NCI-H460 (cell line): ENCODE measurements at regions not wholly inside any gene's neighbourhood (a gene's known extent, or its start where the extent isn't known, plus 50 kb on each side); places are given as distances from the start of the nearest gene placed in this dataset.
"Not testable (repeated sequence)": the region's sequence is repeated elsewhere in the genome, so short reads cannot be mapped to it uniquely, and the experiment has no call there.

Source experiments
- DNase-seq: peaks from one replicate; pipeline ENCODE4 v3.0.0-alpha.2; 2016; ENCODE audit warnings: low read depth; ENCODE audit errors: extremely low read depth

DNA sequence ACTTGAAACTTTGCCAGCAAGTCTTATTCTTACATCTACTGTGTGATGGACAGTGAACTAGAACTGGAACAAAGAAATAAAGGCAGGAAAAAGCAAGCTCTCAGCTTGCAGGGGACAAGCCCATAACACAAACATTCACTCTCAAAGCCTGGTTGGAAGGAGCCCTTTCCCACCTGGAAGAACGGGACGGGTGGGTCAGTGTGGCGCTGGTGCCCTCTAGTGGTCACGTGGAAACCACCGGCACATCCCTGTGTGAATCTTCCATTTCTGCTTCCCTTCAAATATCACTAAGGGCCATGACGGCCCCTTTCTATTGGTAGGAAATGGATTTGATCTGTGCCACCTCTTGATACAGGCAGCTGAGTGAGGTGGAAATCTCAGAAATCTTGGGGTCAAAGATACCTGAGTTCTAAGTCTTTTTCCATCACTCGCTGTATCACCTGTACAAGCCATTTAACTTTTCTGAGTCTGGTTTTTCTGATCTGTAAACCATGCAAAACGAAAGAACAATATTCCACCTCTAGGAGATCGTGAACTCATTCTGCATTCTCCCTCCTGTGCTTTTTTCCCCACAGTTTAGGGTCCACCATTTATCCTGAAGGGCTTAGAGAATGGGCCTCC is 211.6 kb downstream of the MSX2 start:
- peak; percentile 49 for DNase-seq

DNA sequence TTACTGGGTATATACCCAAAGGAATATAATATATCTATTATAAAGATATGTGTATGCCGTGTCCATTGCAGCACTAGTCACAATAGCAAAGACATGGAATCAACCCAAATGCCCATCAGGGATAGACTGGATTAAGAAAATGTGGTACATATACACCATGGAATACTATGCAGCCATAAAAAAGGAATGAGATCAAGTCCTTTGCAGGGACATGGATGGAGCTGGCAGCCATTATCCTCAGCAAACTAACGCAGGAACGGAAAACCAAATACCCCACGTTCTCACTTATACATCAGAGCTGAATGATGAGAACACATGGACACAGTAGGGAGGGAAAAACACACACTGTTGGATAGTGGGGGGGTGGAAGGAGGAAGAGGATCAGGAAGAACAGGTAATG is 206.7 kb downstream of the MSX2 start:
- DNase-seq = not testable (repeated sequence)

DNA sequence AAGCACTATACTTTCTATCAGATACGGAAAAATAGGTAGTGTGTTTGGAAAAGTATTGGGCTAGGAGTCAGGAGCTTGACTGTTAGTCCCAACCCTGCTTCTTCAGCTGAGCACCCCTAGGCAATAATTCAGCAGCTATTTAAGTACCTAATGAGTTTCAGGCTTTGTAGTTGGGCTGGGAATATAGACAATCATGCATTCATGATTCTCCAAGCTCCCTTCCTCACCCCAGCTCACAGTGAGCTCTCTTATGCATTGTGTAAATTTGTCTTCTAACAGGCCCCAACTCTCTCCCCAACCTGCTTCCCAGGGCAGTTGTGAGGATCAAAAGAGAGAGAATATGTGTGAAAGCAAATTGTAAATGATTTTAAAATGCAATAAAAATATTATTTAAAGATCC is 201.2 kb downstream of the MSX2 start:
- DNase-seq = no peak

DNA sequence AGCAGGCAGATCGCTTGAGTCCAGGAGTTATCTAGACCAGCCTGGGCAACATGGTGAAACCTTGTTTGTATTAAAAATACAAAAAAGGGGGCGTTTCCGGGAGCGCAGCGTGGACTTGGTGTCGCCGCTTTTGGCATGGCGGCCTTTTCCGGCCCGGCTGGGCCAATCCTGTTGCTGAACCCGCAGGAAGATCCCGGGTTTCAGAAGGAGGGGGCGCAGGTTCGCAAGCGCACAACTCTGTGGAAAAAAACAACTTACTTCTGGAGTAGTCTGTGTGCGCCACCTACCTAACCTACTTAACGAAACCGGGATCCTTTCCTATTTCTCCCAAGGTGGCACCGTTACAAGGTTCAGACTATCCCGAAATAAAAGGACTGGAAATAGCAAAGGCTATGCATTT is 198.6 kb downstream of the MSX2 start:
- DNase-seq = no peak

DNA sequence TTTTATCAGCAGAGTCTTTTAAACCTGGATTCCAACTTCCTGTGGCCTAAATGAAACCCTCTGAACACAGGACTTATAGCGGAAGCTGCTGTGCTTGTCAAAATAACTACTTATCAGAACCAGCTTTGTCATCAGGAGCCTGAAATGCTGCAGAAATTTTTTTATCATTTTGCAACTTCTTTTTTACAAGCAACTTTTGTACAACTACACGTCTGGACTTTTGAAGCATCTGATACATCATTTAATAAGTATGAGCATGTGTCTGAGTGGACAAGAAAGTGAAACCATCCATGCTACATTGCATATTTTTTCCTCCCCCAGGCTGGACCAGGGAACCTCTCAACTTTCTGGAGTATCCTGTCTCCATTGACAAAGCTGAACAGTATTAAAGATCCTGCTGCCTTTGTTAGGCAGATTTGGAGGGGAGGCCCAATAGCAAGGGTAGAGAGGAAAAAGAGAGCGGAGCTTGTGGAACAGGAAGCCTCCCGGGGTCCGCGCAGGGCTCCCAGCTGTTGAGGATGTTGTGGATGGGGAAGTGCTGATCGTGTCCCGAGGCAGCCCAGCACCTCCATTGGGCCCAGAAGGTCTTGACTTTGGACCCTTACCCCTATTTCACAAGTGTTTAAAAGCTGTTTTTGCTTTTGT is 196.6 kb downstream of the MSX2 start:
- DNase-seq = no peak

DNA sequence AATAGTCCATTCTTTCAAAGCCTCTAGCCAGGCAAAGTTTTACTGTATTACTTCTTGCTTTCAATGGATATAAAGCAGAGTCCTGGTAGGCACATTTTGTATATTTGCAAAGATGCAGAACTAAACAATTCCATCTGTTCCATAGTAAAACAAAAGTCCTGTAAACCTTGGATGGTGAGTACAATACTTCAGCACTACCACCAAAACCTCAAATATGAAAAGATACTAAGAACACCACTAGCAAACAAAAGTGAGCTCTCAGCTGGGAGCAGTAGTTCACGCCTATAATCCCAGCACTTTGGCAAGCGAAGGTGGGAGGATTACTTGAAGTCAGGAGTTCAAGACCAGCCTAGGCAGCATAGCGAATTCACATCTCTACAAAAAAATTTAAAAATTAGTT is 195.0 kb downstream of the MSX2 start:
- no peak for DNase-seq

DNA sequence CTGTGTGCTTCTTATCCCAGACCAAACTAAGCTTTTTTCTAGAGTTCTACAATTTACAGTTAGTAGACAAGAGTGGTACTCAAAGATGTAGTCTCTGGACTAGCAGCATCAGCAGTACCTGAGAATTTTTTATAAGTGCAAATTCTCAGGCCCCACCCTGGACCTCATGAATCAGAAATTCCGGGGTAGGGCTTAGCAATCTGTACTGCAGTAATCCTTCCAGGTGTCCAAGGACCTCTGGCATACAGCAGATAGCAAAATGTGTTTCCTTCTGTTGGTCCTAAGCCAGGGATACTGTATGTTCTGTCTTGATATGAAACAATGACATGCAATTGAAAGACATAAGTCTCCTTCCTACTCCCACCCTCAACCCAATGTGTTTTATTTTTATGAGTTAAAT is 194.3 kb downstream of the MSX2 start:
- DNase-seq = no peak

DNA sequence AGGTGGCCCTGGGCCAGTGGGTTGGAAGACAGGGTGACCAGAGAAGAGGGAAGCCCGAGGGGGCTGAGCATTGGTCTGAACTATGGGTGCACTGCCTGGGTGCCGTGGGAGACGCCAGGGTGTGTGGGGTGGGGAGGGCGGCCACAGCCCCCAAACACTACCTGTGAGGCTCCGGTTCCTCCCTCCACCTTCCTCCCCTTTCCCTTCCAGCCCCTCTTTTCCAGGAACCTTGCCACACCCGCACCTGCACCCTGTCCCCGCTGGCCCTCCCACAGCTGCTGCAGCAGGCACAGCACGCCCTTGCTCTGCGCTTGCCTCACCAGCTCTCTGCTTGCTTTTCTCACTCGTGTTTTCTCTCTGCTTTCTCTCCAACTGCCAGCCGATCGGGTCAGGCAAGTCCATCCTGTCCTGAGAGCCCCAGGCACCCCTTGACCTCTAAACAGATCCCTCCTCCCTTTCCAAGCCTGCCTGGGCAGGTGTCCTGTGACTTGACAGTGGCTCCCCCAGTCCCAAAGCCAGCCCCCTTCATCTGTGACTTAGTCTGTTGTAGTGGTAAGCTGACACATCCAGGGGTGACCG is 193.7 kb downstream of the MSX2 start:
- no peak for DNase-seq

DNA sequence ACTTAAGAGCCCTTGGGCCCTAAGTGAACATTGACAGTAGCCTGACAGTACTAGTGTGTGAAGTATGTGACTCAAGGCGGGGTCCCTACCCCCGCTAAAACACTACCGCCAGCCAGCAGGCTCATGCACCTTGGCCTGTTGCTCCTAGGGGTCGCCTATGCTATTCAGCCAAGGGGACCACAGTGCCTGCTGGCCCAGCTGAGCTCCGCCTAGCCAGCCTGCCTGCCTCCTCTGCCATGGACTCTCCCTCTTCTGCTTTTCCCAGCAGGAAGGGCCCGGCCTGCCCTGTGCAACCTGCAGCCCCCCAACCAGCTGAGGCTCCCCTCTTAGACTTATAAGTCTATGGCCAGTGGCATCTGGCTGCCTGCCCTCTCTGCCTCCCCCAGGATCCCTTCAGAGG is 193.1 kb downstream of the MSX2 start:
- DNase-seq = not testable (repeated sequence)

DNA sequence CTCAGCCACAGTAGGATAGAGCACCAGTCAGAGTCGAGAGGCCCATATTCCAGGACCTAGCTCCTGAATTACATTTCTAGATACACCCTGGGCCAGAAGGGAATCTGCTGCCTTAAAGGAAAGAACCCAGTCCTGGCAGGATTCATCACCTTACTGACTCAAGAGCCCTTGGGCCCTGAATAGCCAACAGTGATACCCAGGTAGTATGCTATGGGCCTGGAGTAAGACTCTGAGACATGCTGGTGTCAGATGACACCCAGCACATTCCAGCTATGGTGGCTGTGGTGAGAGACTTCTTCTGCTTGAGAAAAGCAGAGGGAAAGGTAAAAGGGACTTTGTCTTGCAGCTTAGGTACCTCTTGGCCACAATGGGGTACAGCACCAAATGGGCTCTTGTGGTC is 192.5 kb downstream of the MSX2 start:
- not testable (repeated sequence) for DNase-seq

DNA sequence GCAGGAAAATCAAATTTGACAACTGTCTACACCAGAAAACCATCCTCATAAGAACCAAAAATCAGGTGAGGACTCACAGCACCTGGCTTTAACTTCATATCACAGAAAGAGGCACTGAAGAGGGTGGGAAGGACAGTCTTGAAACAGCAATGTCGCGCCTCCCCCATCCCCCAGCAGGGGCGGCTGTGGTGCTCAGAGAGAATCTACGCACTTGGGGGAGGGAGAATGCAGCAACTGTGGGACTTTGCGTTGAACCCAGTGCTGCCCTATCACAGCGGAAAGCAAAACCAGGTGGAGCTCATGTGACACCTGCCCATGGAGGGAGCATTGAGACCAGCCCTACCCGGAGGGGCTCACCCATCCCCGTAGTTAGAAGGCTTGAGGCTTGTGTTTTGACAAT is 191.8 kb downstream of the MSX2 start:
- no peak for DNase-seq

DNA sequence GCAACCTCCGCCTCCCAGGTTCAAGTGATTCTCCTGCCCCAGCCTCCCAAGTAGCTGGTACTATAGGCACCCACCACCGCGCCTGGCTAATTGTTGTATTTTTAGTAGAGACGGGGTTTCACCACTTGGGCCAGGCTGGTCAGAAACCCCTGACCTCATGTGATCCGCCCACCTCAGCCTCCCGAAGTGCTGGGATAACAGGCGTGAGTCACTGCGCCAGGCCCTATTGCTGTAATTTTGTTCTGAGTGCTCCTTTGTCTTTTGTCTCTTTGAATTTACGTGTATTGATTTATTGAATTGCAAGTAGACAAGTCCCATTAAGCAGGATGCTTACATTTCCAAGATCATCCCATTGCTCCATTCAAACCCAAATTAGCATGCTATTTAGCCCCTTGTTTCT is 186.7 kb downstream of the MSX2 start:
- DNase-seq = no peak

DNA sequence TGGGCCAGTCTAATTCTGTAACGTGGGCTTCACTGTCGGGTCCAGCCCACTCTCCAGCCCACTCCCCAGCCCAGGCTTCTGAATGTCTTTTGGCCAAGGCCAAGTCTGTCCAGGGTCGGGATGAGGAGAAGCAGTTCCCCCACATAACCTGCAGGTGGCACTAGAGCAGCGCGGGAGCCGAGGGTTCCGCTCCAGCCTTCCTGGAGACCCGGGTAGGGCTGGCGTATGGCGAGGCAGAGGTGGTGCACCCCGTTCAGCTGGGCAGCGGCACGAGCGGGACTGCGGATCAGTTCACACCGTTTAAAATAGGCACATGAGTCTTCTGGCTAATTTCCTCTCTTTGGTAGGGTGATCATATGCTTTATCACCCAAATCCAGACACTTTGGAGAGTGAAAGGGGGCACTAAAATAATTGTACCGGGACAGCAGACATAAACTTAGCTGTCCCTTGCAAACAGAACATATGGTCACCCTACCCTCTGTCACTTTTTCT is 185.9 kb downstream of the MSX2 start:
- peak; percentile 64 for DNase-seq

DNA sequence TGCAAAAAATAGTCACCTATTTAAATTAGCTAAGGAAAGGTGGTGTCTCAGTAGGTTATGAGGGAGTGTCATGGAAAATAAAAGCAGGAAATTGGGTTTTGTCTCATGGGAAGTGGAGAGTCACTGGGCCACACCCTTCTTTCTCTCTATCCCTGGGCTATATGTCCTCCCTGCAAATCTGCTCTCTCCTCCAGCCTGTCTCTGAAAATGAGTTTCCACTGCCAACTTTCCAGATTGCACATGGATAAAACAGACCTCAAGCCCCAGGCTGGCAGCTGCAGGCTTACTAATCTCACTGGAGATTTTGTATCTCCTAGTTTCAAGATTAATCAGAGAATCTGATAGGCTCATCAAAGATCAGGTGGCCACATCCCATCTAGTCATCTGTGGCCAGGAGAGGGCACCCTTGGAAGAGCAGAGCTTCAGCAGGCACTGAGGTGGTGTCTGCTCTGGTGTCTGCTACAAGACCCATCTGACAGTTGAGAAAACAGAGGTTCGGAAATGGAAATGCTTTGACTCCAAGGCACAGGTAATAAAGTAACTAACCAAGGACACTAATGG is 178.9 kb downstream of the MSX2 start:
- DNase-seq = no peak

DNA sequence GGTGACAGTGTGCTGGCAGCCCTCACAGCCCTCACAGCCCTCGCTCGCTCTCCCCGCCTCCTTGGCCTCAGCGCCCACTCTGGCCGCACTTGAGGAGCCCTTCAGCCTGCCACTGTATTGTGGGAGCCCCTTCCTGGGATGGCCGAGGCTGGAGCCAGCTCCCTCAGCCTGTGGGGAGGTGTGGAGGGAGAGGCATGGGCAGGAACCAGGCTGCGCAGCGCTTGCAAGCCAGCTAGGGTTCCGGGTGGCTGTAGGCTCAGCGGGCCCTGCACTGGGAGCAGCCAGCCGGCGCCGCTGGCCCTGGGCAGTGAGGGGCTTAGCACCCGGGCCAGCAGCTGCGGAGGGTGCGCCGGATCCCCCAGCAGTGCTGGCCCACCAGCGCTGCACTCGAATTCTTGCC is 177.0 kb downstream of the MSX2 start:
- DNase-seq = no peak

DNA sequence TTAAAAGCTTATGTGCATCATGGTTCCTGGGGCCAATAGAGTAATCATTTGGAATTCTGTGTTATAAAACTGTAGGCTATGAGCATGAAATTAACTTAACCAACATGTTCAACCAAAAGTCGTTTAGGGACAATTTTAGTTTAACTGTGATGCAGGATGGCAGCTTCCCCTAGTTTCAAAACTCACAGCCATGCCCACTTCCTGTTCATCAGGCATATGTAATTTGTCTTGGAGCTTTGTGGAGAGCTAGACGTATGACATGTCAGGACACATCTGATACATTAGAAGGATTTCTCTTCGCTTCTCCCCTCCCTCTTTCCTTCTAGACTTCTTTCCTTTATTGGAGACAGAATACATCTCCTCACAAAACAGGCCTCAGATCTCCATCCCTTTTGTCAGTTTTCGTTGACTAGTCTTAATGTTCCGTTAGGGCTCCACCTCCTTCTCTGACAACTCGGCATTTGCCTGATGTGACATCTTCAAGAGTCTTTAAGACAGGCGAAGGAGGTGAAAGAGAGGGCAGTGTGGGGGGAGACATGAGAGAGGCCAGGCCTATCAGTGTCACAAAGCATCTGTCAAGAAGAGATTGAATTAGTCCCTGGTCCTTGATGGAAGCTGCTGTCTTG is 176.0 kb downstream of the MSX2 start:
- no peak for DNase-seq

DNA sequence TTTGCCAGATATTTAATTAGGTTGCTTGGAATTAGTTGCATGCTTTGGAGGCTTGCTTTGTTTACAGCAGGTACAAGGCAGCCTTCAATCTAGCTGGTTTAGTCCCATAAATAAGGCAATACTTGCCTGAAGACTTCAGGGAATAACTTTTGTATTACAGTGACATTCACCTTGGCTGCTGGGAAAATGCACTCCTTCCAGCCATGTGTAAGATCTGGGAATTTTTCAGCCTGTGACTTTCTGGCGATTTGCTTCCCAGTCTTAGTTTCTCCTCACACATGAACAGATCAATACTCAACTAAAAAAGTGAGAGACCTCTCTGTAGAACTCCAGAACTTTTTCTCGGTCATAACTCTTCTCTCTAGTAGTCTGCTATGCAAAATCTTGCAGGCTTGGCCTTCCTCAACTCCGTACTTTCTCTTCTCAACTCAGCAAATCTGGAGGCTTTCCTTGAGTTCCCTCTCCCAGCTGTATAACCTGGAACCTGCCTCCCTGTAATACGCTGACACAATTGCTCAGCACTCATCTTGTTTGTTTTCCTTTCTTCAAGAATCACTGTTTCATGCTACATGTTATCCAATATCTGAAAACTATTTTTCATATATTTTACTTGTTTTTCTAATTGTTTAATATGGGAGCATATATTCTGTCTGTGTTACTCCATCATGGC is 173.0 kb downstream of the MSX2 start:
- DNase-seq = no peak

DNA sequence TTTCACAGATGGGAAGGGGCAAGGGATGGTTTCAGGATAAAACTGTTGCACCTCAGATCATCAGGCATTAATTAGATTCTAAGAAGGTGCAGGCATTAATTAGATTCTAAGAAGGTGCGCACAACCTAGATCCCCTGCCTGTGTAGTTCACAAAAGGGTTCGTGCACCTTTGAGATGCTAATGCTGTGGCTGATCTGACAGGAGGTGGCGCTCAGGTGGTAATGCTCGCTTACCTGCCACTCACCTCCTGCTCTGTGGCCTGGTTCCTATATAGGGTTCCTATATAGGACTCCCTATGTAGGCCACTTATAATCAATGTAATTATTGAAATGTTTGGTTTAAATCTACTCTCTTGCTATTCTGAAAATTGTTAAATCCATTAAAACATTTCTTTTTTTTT is 171.0 kb downstream of the MSX2 start:
- DNase-seq = no peak

DNA sequence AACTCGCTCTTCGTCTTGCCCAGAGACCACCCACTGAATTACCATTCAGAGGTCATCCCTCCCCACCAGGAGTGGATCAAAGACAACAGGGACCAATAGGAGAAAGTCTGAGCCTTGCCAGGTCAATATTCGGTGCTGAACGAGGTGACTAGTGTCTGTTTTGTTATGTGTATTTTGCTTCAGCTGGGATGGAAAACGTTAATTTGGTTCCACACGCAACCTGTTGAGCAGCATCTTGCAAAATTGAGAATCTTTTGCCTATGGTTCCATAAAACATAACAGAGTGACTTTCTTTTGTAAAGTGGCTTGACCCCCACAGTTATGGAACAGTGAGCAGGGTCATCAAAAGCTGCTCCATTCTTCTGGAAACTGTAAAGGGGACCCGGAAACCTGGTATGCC is 168.4 kb downstream of the MSX2 start:
- no peak for DNase-seq

DNA sequence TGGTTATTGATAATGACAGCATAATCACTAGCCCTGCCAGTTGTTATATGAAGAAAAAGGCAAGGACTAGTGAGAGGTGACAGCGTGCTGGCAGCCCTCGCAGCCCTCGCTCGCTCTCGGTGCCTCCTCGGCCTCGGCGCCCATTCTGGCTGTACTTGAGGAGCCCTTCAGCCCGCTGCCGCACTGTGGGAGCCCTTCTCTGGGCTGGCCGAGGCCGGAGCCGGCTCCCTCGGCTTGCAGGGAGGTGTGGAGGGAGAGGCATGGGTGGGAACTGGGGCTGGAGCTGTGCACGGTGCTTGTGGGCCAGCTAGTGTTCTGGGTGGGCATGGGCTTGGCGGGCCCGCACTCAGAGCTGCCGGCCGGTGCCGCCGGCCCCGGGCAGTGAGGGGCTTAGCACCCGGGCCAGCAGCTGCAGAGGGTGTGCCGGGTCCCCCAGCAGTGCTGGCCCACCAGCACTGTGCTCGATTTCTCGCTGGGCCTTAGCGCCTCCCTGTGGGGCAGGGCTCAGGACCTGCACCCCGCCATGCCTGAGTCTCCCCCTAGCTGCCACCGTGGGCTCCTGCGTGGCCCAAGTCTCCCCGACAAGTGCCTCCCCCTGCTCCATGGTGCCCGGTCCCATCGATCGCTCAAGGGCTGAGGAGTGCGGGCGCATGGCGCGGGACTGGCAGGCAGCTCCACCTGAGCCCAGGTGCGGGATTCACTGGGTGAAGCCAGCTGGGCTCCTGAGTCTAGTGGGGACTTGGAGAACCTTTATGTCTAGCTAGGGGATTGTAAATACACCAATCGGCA is 156.2 kb downstream of the MSX2 start:
- DNase-seq = not testable (repeated sequence)
